H1 (cell line): ENCODE measurements at regions not wholly inside any gene's neighbourhood (a gene's known extent, or its start where the extent isn't known, plus 50 kb on each side); places are given as distances from the start of the nearest gene placed in this dataset.

Experiments used
- ATF3 ChIP-seq: IDR thresholded peaks from 2 replicates; pipeline ENCODE4 v1.6.1; 2011; ENCODE audit warnings: low read depth, mild to moderate bottlenecking, low read length; ENCODE audit not compliant: insufficient read depth
- BCL11A ChIP-seq, 2 experiments: IDR thresholded peaks; one replicate each; pipeline ENCODE4 v1.6.1; 2011; ENCODE audit warnings: low read depth in 2 of 2, low read length in 2 of 2, mild to moderate bottlenecking in 2 of 2
- CHD1 ChIP-seq: IDR thresholded peaks from 2 replicates; pipeline ENCODE4 v1.6.1; 2012; ENCODE audit warnings: low read depth, low read length, improper control_type of control experiment
- EP300 ChIP-seq, 2 experiments: IDR thresholded peaks; 1 replicate in 1 of 2; 2 replicates in 1 of 2; pipeline ENCODE4 v1.6.1; 2011 to 2012; ENCODE audit warnings: low read depth in 2 of 2, low read length in 2 of 2, mild to moderate bottlenecking in 2 of 2, borderline replicate concordance in 1 of 2, inconsistent platforms in 1 of 2, moderate library complexity in 1 of 2
- EZH2 ChIP-seq: fragments of 200-600 bp; sonication (generic); IDR thresholded peaks from 2 replicates; pipeline ENCODE4 v1.7.1; 2012; ENCODE audit warnings: low read depth, mild to moderate bottlenecking, moderate library complexity, low read length, inconsistent platforms; ENCODE audit not compliant: severe bottlenecking
- RAD21 ChIP-seq, 2 experiments: IDR thresholded peaks in 1 of 2; conservative IDR thresholded peaks in 1 of 2; 2 replicates each; pipeline ENCODE4 v1.6.1; 2011; ENCODE audit warnings: low read depth in 2 of 2, low read length in 2 of 2, improper control_type of control experiment in 1 of 2, inconsistent platforms in 1 of 2, mild to moderate bottlenecking in 1 of 2, moderate library complexity in 1 of 2
- SP1 ChIP-seq: IDR thresholded peaks from 2 replicates; pipeline ENCODE4 v1.6.1; 2011; ENCODE audit warnings: low read depth, low read length
- TAF1 ChIP-seq: IDR thresholded peaks from 2 replicates; pipeline ENCODE4 v1.6.1; 2011; ENCODE audit warnings: mild to moderate bottlenecking, low read depth, low read length
- TF ChIP-seq, protein P1 (sequence below), 3 experiments: IDR thresholded peaks; 1 replicate in 2 of 3; 2 replicates in 1 of 3; pipeline versions ENCODE4 v1.5.1 to v1.6.1; 2011; ENCODE audit warnings: low read length in 3 of 3, mild to moderate bottlenecking in 3 of 3, inconsistent platforms in 2 of 3, low read depth in 1 of 3, moderate library complexity in 1 of 3; ENCODE audit not compliant: insufficient read depth in 1 of 3; ENCODE audit errors: control extremely low read depth in 1 of 3

- TF ChIP-seq TAF1 (no peak), RAD21 (IDR thresholded peaks at IDR 0.05 in 1 of 2, conservative IDR thresholded peaks at IDR 0.05 in 1 of 2; ENCODE audit: low read depth in 2 of 2, low read length in 2 of 2) (no peak), CHD1 (no peak), ATF3 (no peak), EZH2 (no peak), BCL11A (IDR thresholded peaks at IDR 0.05; ENCODE audit: low read depth in 2 of 2, low read length in 2 of 2) (no peak), EP300 (IDR thresholded peaks at IDR 0.05; ENCODE audit: borderline replicate concordance in 1 of 2, low read depth in 2 of 2, low read length in 2 of 2) (no peak), SP1 (no peak)
- TF ChIP-seq, protein P1, sequence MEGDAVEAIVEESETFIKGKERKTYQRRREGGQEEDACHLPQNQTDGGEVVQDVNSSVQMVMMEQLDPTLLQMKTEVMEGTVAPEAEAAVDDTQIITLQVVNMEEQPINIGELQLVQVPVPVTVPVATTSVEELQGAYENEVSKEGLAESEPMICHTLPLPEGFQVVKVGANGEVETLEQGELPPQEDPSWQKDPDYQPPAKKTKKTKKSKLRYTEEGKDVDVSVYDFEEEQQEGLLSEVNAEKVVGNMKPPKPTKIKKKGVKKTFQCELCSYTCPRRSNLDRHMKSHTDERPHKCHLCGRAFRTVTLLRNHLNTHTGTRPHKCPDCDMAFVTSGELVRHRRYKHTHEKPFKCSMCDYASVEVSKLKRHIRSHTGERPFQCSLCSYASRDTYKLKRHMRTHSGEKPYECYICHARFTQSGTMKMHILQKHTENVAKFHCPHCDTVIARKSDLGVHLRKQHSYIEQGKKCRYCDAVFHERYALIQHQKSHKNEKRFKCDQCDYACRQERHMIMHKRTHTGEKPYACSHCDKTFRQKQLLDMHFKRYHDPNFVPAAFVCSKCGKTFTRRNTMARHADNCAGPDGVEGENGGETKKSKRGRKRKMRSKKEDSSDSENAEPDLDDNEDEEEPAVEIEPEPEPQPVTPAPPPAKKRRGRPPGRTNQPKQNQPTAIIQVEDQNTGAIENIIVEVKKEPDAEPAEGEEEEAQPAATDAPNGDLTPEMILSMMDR (IDR thresholded peaks at IDR 0.05; ENCODE audit: control extremely low read depth in 1 of 3, insufficient read depth in 1 of 3, low read depth in 1 of 3, low read length in 3 of 3) = no peak
Observed at GRCh38 chr2:145747715-145748114, 1227.8 kb upstream of the ZEB2 start.
